ENCODE measurements at regions not wholly inside any gene's neighbourhood (a gene's known extent, or its start where the extent isn't known, plus 50 kb on each side); places are given as distances from the start of the nearest gene placed in this dataset.

- ATAC-seq (ENCODE audit: low FRiP score) (peak; percentile 85), DNase-seq (ENCODE audit: low spot score) (no peak)
- no peak for TF ChIP-seq CTCF (IDR thresholded peaks at IDR 0.05)
Measured at GRCh38 chr2:143901185-143901842, 618.6 kb downstream of the ZEB2 start.

GRCh38 chr2:143899987-143900386, 619.9 kb downstream of the ZEB2 start:
- DNase-seq (ENCODE audit: low spot score) (no peak), ATAC-seq (ENCODE audit: low FRiP score) (no peak)
- no peak for TF ChIP-seq CTCF (IDR thresholded peaks at IDR 0.05)

GRCh38 chr2:143893371-143893770, 626.5 kb downstream of the ZEB2 start:
- no peak for ATAC-seq (ENCODE audit: low FRiP score)
- DNase-seq (ENCODE audit: low spot score): no peak
- TF ChIP-seq CTCF (IDR thresholded peaks at IDR 0.05): no peak

GRCh38 chr2:143891879-143892308, 628.0 kb downstream of the ZEB2 start:
- ATAC-seq (ENCODE audit: low FRiP score) (no peak), DNase-seq (ENCODE audit: low spot score) (no peak)
- TF ChIP-seq CTCF (IDR thresholded peaks at IDR 0.05): no peak

DNA sequence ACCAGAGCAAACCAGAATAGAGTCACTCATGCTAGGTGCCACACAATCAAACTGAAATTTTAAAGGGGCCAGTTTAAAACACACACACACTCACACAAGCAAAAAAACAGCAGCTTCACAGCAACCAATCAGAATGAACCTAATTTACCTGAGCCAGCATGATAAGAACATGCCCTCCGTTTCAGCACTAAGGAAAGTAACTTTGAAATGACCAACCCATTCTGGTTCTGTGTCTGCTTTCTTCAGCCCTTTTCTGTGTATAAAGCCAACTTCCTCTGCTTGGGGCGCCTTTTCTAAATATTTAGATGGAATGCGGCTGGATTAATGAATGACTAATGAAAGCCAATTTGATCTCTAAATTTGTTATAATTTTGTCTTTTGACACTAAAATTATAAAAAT, 629.1 kb downstream of the ZEB2 start:
- ATAC-seq (ENCODE audit: low FRiP score) (no peak), DNase-seq (ENCODE audit: low spot score) (no peak)
- TF ChIP-seq CTCF (IDR thresholded peaks at IDR 0.05): no peak

GRCh38 chr2:143889216-143889615, 630.7 kb downstream of the ZEB2 start:
- no peak for ATAC-seq (ENCODE audit: low FRiP score)
- no peak for TF ChIP-seq CTCF (IDR thresholded peaks at IDR 0.05)

DNA sequence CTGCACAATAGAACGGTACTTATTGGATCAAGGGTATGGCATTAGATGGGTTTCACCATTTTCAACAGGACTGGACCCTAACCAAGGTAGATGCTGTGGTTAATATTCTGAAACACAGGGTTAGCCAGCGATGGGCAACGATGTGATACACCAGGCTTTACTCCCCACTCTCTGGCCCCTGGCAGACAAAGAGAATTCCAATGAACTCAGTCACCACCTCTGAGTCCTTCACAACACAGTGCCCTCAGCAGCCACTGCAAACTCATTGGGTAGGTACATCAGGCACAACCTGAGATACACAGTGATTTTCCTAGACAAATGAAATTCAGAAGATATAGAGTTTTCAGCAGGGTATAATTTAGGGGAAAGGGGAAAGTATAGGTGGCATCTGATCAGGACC, 634.5 kb downstream of the ZEB2 start:
- no peak for TF ChIP-seq CTCF (IDR thresholded peaks at IDR 0.05)
- no peak for ATAC-seq (ENCODE audit: low FRiP score)
- no peak for DNase-seq (ENCODE audit: low spot score)

More at GRCh38 chr2:143889216-143889615, 630.7 kb downstream of the ZEB2 start:
- DNase-seq (ENCODE audit: low spot score): no peak

All from omental fat pad (tissue), 3 donors.